Ishikawa (cell line): ENCODE measurements at regions not wholly inside any gene's neighbourhood (a gene's known extent, or its start where the extent isn't known, plus 50 kb on each side); places are given as distances from the start of the nearest gene placed in this dataset.

Source experiments
- RAD21 ChIP-seq: IDR thresholded peaks from 2 replicates; pipeline ENCODE4 v1.6.1; 2012; ENCODE audit warnings: low read depth
- TF ChIP-seq, protein P1 (sequence below): IDR thresholded peaks from 2 replicates; pipeline ENCODE4 v1.6.1; 2012; ENCODE audit warnings: low read depth, mild to moderate bottlenecking

- TF ChIP-seq, protein P1, sequence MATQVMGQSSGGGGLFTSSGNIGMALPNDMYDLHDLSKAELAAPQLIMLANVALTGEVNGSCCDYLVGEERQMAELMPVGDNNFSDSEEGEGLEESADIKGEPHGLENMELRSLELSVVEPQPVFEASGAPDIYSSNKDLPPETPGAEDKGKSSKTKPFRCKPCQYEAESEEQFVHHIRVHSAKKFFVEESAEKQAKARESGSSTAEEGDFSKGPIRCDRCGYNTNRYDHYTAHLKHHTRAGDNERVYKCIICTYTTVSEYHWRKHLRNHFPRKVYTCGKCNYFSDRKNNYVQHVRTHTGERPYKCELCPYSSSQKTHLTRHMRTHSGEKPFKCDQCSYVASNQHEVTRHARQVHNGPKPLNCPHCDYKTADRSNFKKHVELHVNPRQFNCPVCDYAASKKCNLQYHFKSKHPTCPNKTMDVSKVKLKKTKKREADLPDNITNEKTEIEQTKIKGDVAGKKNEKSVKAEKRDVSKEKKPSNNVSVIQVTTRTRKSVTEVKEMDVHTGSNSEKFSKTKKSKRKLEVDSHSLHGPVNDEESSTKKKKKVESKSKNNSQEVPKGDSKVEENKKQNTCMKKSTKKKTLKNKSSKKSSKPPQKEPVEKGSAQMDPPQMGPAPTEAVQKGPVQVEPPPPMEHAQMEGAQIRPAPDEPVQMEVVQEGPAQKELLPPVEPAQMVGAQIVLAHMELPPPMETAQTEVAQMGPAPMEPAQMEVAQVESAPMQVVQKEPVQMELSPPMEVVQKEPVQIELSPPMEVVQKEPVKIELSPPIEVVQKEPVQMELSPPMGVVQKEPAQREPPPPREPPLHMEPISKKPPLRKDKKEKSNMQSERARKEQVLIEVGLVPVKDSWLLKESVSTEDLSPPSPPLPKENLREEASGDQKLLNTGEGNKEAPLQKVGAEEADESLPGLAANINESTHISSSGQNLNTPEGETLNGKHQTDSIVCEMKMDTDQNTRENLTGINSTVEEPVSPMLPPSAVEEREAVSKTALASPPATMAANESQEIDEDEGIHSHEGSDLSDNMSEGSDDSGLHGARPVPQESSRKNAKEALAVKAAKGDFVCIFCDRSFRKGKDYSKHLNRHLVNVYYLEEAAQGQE = no peak
- TF ChIP-seq RAD21 = no peak
Measured at GRCh38 chr6:92617721-92618120, 801.6 kb downstream of the EPHA7 start.
